ENCODE measurements at regions not wholly inside any gene's neighbourhood (a gene's known extent, or its start where the extent isn't known, plus 50 kb on each side); places are given as distances from the start of the nearest gene placed in this dataset.

- H3K9ac ChIP-seq (ENCODE audit: low read depth, low read length) = no peak overlapping the region
- H3K9me3 ChIP-seq (ENCODE audit: control insufficient read depth, insufficient read depth, low read length) = no peaks in the 10 kb centered on the region
- H3K27me3 ChIP-seq (ENCODE audit: control insufficient read depth, insufficient read depth, low read length) = no peaks in the 10 kb centered on the region
- no peaks in the 10 kb centered on the region for H3K4me1 ChIP-seq (ENCODE audit: control insufficient read depth, insufficient read depth, low read length)
- H3K36me3 ChIP-seq (ENCODE audit: control insufficient read depth, insufficient read depth, low read length) = no peaks in the 10 kb centered on the region
- no peak overlapping the region for H3K4me3 ChIP-seq (ENCODE audit: low read depth, low read length)
These were observed 178.8 kb downstream of the SNX18 start for GRCh38 chr5:54696346-54696745.

GRCh38 chr5:54695198-54695966, 177.8 kb downstream of the SNX18 start:
- H3K9ac ChIP-seq (ENCODE audit: low read depth, low read length) = no peak overlapping the region
- H3K27me3 ChIP-seq (ENCODE audit: control insufficient read depth, insufficient read depth, low read length) = no peaks in the 10 kb centered on the region
- H3K4me1 ChIP-seq (ENCODE audit: control insufficient read depth, insufficient read depth, low read length) = no peaks in the 10 kb centered on the region
- H3K9me3 ChIP-seq (ENCODE audit: control insufficient read depth, insufficient read depth, low read length) = no peaks in the 10 kb centered on the region
- no peaks in the 10 kb centered on the region for H3K36me3 ChIP-seq (ENCODE audit: control insufficient read depth, insufficient read depth, low read length)
- H3K4me3 ChIP-seq (ENCODE audit: low read depth, low read length) = no peak overlapping the region

- H3K4me3 ChIP-seq (ENCODE audit: low read depth, low read length) = no peak overlapping the region
- H3K27me3 ChIP-seq (ENCODE audit: control insufficient read depth, insufficient read depth, low read length) = no peaks in the 10 kb centered on the region
- H3K9me3 ChIP-seq (ENCODE audit: control insufficient read depth, insufficient read depth, low read length) = no peaks in the 10 kb centered on the region
- H3K36me3 ChIP-seq (ENCODE audit: control insufficient read depth, insufficient read depth, low read length) = no peaks in the 10 kb centered on the region
- H3K4me1 ChIP-seq (ENCODE audit: control insufficient read depth, insufficient read depth, low read length) = no peaks in the 10 kb centered on the region
- no peak overlapping the region for H3K9ac ChIP-seq (ENCODE audit: low read depth, low read length)
These were observed 176.5 kb downstream of the SNX18 start for GRCh38 chr5:54693936-54694657.

- H3K9me3 ChIP-seq (ENCODE audit: control insufficient read depth, insufficient read depth, low read length) = no peaks in the 10 kb centered on the region
- H3K36me3 ChIP-seq (ENCODE audit: control insufficient read depth, insufficient read depth, low read length) = no peaks in the 10 kb centered on the region
- H3K27me3 ChIP-seq (ENCODE audit: control insufficient read depth, insufficient read depth, low read length) = no peaks in the 10 kb centered on the region
- H3K4me3 ChIP-seq (ENCODE audit: low read depth, low read length) = no peak overlapping the region
- H3K4me1 ChIP-seq (ENCODE audit: control insufficient read depth, insufficient read depth, low read length) = no peaks in the 10 kb centered on the region
- H3K9ac ChIP-seq (ENCODE audit: low read depth, low read length) = no peak overlapping the region
These were observed 175.1 kb downstream of the SNX18 start for GRCh38 chr5:54692631-54693030.

GRCh38 chr5:54691656-54692055, 174.1 kb downstream of the SNX18 start:
- Histone ChIP-seq H3K4me1 (ENCODE audit: control insufficient read depth, insufficient read depth, low read length) (no peaks in the 10 kb centered on the region), H3K36me3 (ENCODE audit: control insufficient read depth, insufficient read depth, low read length) (no peaks in the 10 kb centered on the region)

GRCh38 chr5:54689411-54690251, 172.1 kb downstream of the SNX18 start:
- Histone ChIP-seq H3K4me3 (ENCODE audit: low read depth, low read length) (no peak overlapping the region), H3K9me3 (ENCODE audit: control insufficient read depth, insufficient read depth, low read length) (peaks cover 5% of the 10 kb centered on the region), H3K4me1 (ENCODE audit: control insufficient read depth, insufficient read depth, low read length) (no peaks in the 10 kb centered on the region)

More at GRCh38 chr5:54691656-54692055, 174.1 kb downstream of the SNX18 start:
- Histone ChIP-seq H3K9me3 (ENCODE audit: control insufficient read depth, insufficient read depth, low read length) (peaks cover 3% of the 10 kb centered on the region), H3K27me3 (ENCODE audit: control insufficient read depth, insufficient read depth, low read length) (no peaks in the 10 kb centered on the region), H3K4me3 (ENCODE audit: low read depth, low read length) (no peak overlapping the region), H3K9ac (ENCODE audit: low read depth, low read length) (no peak overlapping the region)

GRCh38 chr5:54680998-54681397, 163.4 kb downstream of the SNX18 start:
- no peak overlapping the region for H3K9ac ChIP-seq (ENCODE audit: low read depth, low read length)
- H3K4me1 ChIP-seq (ENCODE audit: control insufficient read depth, insufficient read depth, low read length) = no peaks in the 10 kb centered on the region
- no peaks in the 10 kb centered on the region for H3K36me3 ChIP-seq (ENCODE audit: control insufficient read depth, insufficient read depth, low read length)
- no peaks in the 10 kb centered on the region for H3K9me3 ChIP-seq (ENCODE audit: control insufficient read depth, insufficient read depth, low read length)
- no peak overlapping the region for H3K4me3 ChIP-seq (ENCODE audit: low read depth, low read length)
- no peaks in the 10 kb centered on the region for H3K27me3 ChIP-seq (ENCODE audit: control insufficient read depth, insufficient read depth, low read length)

More at GRCh38 chr5:54689411-54690251, 172.1 kb downstream of the SNX18 start:
- Histone ChIP-seq H3K9ac (ENCODE audit: low read depth, low read length) (no peak overlapping the region), H3K27me3 (ENCODE audit: control insufficient read depth, insufficient read depth, low read length) (no peaks in the 10 kb centered on the region), H3K36me3 (ENCODE audit: control insufficient read depth, insufficient read depth, low read length) (no peaks in the 10 kb centered on the region)

- Histone ChIP-seq H3K4me1 (ENCODE audit: control insufficient read depth, insufficient read depth, low read length) (no peaks in the 10 kb centered on the region), H3K4me3 (ENCODE audit: low read depth, low read length) (no peak overlapping the region), H3K9me3 (ENCODE audit: control insufficient read depth, insufficient read depth, low read length) (no peaks in the 10 kb centered on the region), H3K9ac (ENCODE audit: low read depth, low read length) (no peak overlapping the region), H3K27me3 (ENCODE audit: control insufficient read depth, insufficient read depth, low read length) (no peaks in the 10 kb centered on the region), H3K36me3 (ENCODE audit: control insufficient read depth, insufficient read depth, low read length) (no peaks in the 10 kb centered on the region)
These were observed 162.1 kb downstream of the SNX18 start for GRCh38 chr5:54679686-54680085.

GRCh38 chr5:54678737-54679136, 161.2 kb downstream of the SNX18 start:
- Histone ChIP-seq H3K9me3 (ENCODE audit: control insufficient read depth, insufficient read depth, low read length) (no peaks in the 10 kb centered on the region), H3K9ac (ENCODE audit: low read depth, low read length) (no peak overlapping the region), H3K4me3 (ENCODE audit: low read depth, low read length) (no peak overlapping the region), H3K4me1 (ENCODE audit: control insufficient read depth, insufficient read depth, low read length) (no peaks in the 10 kb centered on the region), H3K36me3 (ENCODE audit: control insufficient read depth, insufficient read depth, low read length) (no peaks in the 10 kb centered on the region), H3K27me3 (ENCODE audit: control insufficient read depth, insufficient read depth, low read length) (no peaks in the 10 kb centered on the region)

- Histone ChIP-seq H3K9me3 (ENCODE audit: control insufficient read depth, insufficient read depth, low read length) (no peaks in the 10 kb centered on the region), H3K27me3 (ENCODE audit: control insufficient read depth, insufficient read depth, low read length) (no peaks in the 10 kb centered on the region), H3K4me1 (ENCODE audit: control insufficient read depth, insufficient read depth, low read length) (no peaks in the 10 kb centered on the region), H3K9ac (ENCODE audit: low read depth, low read length) (no peak overlapping the region), H3K4me3 (ENCODE audit: low read depth, low read length) (no peak overlapping the region), H3K36me3 (ENCODE audit: control insufficient read depth, insufficient read depth, low read length) (peaks cover 3% of the 10 kb centered on the region)
These were observed 159.2 kb downstream of the SNX18 start for GRCh38 chr5:54676481-54677340.

Measured in iPS-15b (cell line).